Posterior cingulate gyrus (tissue), 11 donors: ENCODE measurements at regions not wholly inside any gene's neighbourhood (a gene's known extent, or its start where the extent isn't known, plus 50 kb on each side); places are given as distances from the start of the nearest gene placed in this dataset.
"Not testable (repeated sequence)": the region's sequence is repeated elsewhere in the genome, so short reads cannot be mapped to it uniquely, and the experiment has no call there.

Experiments used
- DNase-seq, 10 donors: peaks; one replicate each; pipeline versions ENCODE4 v3.0.0 to v3.0.0-alpha.2; 2020 to 2021; ENCODE audit warnings: mixed read lengths in 3 of 10
- intact Hi-C: fragments of 100-400 bp; cut with DNase I; formaldehyde crosslinking; loops from one replicate; pipeline ENCODE4 v1.15.1; 2023

GRCh38 chr1:195766709-195767108, 841.5 kb downstream of the KCNT2 start:
- no peak for DNase-seq
- intact Hi-C loops: no loop called here

- intact Hi-C loops: no loop called here
- DNase-seq: no peak
Measured at GRCh38 chr1:195765099-195765498, 843.1 kb downstream of the KCNT2 start.

GRCh38 chr1:195763907-195764374, 844.3 kb downstream of the KCNT2 start:
- intact Hi-C loops: no loop called here
- DNase-seq: peak in 1 of 10 donors; percentile 17

DNA sequence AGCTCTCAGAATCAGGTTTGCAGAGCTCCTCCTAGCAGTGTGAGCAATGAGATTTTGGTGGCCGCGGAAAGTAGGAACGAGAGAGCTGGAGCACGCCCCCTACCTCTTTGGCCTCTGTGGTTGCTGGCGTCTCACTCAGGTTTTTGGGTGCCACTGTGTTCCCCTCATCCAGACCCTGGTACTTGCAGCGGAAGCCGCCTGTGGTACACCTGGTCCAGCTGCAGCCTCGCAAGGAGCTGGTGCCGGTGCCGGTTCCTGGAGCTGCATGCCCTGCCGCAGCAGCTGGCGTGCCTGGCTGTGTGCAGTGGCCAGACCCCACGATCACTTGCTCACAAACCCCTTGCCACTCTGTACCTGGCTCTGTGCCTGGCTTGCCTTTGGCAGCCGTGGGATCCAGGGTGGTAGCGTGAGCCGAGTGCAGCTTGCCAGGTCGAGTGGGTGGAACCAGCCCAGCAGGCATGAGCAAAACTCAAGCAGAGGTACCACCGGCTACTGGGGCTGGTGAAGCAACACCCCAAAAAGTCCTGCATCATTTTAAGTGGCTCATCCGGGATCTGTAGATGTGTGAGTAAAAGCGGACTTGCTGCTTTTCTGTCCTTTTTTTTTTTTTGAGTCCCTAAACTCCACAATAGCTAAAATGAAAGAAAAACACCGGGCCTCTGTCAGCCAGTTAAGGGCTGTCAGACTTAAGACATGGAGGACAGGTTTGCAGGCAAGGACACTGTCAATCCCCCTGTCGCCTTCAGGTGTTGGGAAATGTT, 844.9 kb downstream of the KCNT2 start:
- intact Hi-C loops: no loop called here
- DNase-seq: peak in 7 of 10 donors; percentile 12 to 89 (median 25)

DNA sequence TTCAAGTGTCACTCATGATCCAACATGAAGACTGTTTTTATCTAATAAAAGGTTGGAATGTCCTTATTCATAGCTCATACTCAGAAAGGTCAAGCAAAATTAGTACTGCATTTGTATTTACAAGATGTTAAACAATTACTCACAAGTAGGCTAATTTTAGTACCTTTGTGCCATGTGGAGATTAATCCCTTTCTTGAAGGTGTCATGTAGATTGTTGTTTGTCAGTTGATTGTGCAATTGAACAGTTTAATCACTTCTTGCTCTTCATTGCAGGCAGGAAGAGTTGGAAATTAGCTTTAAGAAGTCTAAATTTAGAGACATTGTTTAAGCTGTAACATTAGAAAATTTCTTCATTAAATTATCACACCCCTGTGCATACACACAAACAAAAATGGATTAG, 847.1 kb downstream of the KCNT2 start:
- intact Hi-C loops: no loop called here
- DNase-seq: no peak

DNA sequence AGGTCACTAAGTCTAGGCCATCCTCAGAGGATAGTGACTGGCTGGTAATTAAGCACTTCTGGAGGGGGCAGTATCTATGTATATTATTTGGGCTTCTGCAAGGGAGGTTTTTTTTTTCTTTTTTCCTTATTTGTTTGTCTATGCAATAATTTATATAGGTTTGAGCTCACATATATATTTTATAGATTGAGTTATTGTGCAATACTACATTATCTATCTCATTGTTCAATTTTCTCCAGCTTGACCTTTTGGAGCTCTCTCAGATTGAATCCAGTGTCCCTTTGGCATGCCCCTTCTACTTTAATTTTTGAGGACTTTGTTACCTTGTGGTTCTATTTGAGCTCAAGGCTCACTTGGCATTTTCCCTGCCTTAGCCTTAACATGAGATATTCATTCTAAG, 852.1 kb downstream of the KCNT2 start:
- DNase-seq: no peak
- intact Hi-C loops: no loop called here

GRCh38 chr1:195754874-195755273, 853.4 kb downstream of the KCNT2 start:
- intact Hi-C loops: no loop called here
- DNase-seq: no peak

DNA sequence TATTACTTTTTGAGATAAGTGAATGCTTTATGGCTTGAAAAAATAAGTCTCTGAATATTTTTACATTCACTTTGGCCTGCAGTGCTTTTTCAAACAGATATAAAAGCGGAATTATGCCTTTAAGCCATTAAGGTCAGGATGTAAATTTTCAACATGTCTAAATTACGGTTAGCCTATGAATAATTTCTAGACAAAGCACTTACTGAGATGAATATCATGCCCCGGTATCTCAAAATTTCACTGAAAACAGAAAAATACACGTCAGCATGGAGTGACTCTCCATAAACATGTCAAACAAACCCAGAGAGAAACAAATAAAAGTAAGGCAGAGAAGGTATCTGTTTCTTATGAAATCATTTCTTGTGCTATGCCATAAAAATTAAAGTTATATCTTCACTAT, 853.9 kb downstream of the KCNT2 start:
- intact Hi-C loops: no loop called here
- no peak for DNase-seq

DNA sequence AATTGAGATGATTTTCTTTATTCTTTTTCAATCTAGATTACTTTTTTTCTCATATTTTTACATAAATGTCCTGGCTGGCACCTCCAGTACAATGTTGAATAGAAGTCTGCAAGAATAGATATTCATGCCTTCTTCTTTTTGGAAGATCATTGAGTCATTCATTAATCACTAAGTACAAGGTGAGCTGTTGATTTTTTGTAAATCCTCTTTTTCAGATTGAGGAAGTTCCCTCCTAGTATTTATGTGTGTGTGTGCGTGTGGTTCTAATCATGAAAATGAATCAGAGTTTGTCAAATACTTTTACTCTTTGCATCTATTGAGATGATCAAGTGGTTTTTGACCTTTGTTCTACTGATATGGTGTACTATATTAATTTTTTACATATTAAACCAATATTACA, 859.3 kb downstream of the KCNT2 start:
- no peak for DNase-seq
- intact Hi-C loops: no loop called here

DNA sequence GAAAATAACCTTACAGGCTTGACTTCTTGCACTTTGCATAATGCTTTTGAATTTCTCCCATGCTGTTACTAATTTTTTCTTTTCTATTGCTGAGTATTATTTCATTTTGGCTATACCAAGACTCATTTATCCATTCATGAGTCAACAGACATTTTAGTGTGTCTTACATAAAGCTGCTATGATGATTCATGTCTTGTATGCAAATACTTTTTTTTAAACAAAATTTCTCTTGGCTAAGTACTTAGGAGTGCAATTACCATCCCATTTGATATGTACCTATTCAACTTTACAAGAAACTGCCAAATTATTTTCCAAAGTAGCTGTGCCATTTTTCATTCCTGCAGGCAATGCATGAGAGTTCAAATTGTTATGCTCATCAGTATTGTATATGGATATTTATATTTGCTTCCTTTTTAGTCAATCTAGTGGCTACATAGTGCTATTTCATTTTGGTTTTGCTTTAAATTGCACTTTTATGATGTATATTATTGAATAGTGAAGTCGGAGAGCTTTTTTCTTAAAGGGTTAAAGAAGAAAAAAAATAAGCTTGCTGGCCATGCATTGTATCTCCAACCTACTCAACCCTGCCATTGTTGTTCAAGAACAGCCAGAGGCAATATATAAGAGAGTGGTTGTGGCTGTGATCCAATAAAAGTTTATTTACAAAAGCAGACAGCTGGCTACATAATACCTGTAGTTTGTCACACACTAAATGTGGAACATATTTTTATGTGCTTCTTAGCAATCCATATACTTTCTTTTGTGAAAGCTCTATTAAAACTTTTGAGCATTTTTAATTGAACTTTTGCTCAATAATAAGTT, 862.8 kb downstream of the KCNT2 start:
- DNase-seq: no peak
- intact Hi-C loops: no loop called here

DNA sequence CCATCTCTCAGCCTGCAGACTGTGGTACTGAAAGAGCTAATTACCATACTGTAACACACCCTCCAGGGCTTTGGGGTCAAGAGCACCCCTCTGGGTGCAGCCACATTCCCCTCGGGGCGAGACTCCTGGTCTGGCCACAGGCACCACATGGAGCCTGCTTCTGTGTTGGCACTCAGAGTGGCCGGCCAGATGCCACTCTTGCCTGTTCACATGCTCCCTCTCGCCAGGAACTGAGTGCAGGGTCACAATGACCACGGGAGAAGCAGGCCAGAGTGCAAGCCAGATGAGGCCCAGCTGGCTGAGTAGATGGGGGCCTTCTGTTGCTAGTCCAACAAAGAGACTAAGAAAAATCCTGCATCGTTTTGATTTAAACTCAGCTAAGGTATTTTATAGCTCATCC, 864.0 kb downstream of the KCNT2 start:
- intact Hi-C loops: no loop called here
- DNase-seq: peak in 1 of 10 donors; percentile 57

DNA sequence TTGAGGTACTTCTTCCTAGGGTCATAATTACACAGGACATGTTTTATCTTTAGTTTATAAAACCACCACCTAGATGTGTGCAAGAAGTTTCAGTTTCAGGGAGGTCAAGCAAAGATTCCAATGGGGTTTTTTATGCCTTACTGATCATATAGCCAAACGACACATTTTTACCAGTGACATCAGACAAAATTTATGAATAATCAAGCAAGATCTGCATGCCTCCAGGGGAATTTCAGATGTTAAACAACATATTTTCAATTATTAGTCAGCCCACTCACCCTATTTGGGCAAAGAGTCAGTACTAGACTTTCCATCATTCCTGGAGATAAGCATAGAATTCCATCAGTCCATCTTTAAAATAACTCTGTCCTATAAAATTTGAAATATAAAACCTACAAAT, 867.4 kb downstream of the KCNT2 start:
- intact Hi-C loops: no loop called here
- no peak for DNase-seq

- intact Hi-C loops: no loop called here
- no peak for DNase-seq
Measured at GRCh38 chr1:195738966-195739650, 869.1 kb downstream of the KCNT2 start.

- intact Hi-C loops: no loop called here
- no peak for DNase-seq
Measured at GRCh38 chr1:195735140-195735539, 873.1 kb downstream of the KCNT2 start.

- intact Hi-C loops: no loop called here
- no peak for DNase-seq
Measured at GRCh38 chr1:195733826-195734225, 874.4 kb downstream of the KCNT2 start.

- intact Hi-C loops: no loop called here
- no peak for DNase-seq
Measured at GRCh38 chr1:195733408-195733807, 874.8 kb downstream of the KCNT2 start.

DNA sequence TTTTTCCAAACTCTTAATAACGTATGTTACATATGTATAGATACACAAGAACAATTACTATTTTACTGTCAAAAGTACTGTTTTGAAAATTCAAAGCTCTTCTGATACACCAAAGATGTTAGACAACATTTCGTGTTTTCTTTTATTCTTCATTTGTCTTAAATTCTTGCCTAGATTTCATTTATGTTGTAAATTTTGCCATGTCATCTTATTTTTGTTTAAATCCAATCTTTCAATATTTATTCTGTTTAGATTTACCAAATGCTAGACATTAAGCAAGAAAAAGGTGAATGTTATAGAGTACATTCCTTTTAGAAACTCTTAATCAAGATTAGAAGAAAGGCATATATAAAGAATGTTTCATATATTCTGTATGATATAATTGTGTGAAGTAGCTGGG, 876.9 kb downstream of the KCNT2 start:
- intact Hi-C loops: no loop called here

DNA sequence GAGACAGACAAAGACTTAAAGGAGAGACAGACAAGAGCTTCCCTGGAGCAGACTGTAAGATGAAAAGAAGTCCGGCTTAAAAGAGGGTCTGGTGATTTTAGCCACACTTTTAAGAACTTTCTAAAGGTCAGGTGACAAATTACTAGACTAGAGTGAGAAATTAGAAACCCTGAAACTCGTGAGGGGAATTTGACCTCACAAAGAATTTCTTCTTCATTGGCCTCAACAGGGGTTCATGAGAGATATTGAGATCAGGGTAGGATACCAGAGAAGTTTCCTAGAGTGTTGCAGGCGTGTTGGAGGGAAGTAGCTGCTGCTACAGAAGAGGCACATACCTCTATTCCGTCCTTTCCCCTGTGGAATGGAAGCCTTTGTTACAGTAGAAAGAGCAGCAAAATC, 884.4 kb downstream of the KCNT2 start:
- no peak for DNase-seq
- intact Hi-C loops: no loop called here

More for the DNA sequence above, 876.9 kb downstream of the KCNT2 start:
- DNase-seq: no peak

- intact Hi-C loops: not testable (repeated sequence)
- DNase-seq: peak in 3 of 10 donors; percentile 29 to 63 (median 62)
Measured at GRCh38 chr1:195722852-195723795, 885.1 kb downstream of the KCNT2 start.

DNA sequence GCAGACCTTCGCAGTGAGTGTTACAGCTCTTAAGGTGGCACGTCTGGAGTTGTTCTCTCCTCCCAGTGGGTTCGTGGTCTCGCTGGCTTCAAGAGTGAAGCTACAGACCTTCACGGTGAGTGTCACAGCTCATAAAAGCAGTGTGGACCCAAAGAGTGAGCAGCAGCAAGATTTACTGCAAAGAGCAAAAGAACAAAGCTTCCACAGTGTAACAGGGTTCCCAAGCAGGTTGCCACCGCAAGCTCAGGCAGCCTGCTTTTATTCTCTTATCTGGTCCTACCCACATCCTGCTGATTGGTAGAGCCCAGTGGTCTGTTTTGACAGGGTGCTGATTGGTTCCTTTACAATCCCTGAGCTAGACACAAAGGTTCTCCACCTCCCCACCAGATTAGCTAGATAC, 886.1 kb downstream of the KCNT2 start:
- intact Hi-C loops, DNase-seq: not testable (repeated sequence)
